Uterus (tissue), 2 donors: ENCODE measurements at regions not wholly inside any gene's neighbourhood (a gene's known extent, or its start where the extent isn't known, plus 50 kb on each side); places are given as distances from the start of the nearest gene placed in this dataset.

Experiments
- CTCF ChIP-seq, 4 experiments: fragments of 200-600 bp in 2 of 4; fragments of 450-650 bp in 2 of 4; sonication (generic) in 2 of 4; IDR thresholded peaks; one replicate each; pipeline ENCODE4 v1.5.1; 2016 to 2019; ENCODE audit warnings: antibody characterized with exemption in 4 of 4, mild to moderate bottlenecking in 2 of 4, moderate library complexity in 1 of 4
- POLR2A ChIP-seq, 2 donors: fragments of 450-650 bp; IDR thresholded peaks; one replicate each; pipeline ENCODE4 v1.6.1; 2016; ENCODE audit warnings: antibody characterized with exemption in 2 of 2, mild to moderate bottlenecking in 1 of 2, moderate library complexity in 1 of 2

- TF ChIP-seq CTCF (IDR thresholded peaks at IDR 0.05) = no peak
- TF ChIP-seq POLR2A (IDR thresholded peaks at IDR 0.05) = no peak
These were observed 229.5 kb downstream of the TUSC7 start for GRCh38 chr3:116939091-116939490.
